Islet precursor cell (in vitro differentiated cells): ENCODE measurements at regions not wholly inside any gene's neighbourhood (a gene's known extent, or its start where the extent isn't known, plus 50 kb on each side); places are given as distances from the start of the nearest gene placed in this dataset.
A peak's percentile ranks its signal among the peaks of the same experiment; 100 is the strongest.

Experiments
- DNase-seq: peaks from one replicate; pipeline ENCODE4 v3.0.0-alpha.2; 2018

DNA sequence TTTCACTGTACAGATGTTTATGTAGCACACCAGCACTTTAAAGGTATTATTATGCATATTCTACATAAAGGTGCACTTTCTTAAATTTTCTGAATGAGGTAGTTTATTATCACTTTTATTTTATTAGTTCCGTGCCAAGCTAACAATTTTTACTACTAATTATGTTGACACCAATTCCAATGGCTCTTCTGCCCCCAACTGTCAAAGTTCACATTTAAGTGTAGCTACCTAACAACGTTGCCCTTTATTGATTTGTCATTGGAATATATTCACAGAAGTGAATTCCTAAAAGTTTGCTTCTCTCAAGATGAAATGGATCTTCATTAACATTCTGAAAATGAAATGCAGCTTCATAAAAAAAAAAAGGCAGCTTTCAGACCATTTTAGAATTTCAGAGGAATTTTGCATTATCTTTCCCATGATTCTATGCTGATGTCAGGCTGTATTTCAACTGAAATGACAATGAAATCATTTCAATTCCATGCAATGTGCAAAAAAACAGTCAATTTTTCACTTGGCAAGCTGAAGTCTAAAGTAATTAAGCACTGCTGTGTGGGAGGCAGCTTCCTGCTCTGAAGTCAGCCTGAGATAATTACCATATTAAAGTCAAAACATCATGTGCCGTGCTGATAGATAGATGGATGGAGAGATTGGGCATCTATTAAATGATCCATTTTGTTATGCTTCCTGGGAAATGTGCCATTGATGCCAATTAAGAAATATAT lies 229.2 kb downstream of the TTLL7 start:
- no peak for DNase-seq

DNA sequence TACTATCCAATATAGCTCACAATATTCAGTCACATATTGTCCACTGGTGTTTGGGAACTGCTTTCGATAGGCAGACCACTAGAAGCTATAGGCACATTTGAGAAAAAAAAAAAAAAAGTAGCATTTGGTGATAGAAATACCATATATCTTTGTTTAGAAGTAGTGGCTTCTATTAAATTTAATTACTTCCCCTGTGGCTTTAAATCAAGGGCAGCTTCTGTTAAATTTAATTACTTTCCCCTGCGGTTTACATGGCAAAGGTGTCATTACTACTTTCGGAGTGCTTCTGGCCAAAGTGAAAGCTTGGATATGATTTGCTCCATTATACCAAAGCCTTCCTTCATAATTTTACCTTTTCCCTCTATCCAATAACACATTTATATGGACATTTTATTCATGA lies 229.9 kb downstream of the TTLL7 start:
- DNase-seq, result no peak

DNA sequence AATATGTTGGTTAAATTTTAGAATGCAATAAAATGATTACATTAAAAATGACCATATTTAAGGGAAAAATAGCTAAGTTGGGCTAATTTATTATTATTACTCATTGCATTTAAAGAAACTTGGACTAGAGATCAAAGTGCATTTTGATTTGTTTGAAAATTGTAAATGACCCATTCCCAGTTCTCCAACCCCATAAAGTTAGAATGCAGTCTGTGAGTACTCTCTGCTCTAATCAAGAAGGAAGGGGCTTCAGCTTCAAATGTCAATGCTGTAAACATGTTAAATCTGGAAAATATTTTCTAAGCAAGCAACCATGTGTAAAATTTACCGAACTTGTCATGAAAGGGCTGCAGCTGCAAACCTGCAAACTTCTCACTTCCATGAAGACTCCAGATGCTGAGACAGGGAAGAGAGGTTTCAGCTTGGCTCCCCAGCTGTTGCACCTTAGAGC lies 232.7 kb downstream of the TTLL7 start:
- DNase-seq, result no peak

DNA sequence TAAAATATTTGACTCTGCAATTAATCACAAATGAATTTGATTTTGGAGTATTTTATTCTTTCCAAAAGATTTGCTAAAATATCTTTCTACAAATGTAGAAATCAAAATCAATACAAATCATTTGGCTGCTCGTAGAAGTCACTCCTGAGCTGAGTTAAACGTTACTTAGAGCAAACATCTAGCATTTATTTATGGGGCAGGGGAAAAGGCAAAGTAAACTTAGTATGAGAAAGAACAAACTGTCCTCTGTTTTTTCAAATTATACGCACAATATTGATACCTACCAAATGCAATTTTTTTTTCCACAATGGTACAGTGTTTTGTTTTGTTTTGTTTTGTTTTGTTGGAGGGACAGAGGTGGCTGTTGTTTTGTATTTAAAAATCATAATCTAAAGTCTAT lies 233.8 kb downstream of the TTLL7 start:
- no peak for DNase-seq

DNA sequence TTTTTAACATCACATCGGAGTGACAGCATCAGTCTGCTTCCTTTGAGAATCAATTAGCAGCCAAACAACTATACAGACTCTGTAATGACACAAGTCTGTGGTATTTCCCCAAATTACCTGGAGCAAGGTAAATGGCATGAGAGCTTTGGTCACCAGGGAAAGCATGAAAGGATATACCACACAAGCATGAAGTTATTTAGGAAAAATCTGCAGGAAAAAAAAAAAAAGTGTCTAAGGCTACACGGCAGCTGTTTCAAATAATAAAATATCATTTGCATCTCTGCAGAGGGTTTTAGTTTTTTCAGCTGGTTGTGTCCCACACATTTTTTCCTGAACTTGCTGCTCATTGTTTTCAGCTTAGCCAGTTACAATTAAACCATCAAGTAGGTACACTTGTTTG lies 234.7 kb downstream of the TTLL7 start:
- DNase-seq, result peak; percentile 80

DNA sequence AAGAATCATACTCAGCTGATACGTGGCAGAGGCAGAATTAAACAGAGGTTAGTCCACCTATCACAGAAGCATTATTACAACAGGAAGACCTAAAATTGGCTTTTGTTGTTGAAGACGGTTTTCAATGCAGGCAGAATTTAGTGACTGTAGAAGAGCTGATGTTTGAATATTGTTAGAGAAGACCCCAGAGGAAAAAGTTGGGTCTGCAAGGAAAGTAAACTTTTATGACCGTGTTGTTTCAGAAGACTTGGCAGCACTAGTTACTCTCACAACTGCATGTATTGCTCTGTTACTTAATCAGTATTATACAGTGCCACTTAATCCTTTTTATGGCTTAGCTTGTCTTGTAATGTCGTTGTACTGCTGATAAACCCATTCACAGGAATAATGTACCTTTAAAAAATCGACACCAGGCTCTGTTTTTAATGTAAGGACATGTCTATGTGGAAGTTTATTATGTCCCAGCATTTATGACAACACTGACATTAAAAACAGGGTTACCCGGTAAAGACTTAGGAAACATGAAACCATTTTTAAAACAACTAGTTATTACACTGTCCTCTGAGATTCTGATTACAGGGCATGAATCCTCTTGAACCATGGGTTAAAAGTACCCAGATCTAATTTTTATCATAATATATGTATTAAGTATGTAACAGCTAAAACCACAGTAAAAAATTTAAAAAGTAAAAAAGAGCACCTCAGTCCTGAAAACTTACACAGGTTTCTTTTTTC lies 235.4 kb downstream of the TTLL7 start:
- DNase-seq, result no peak

DNA sequence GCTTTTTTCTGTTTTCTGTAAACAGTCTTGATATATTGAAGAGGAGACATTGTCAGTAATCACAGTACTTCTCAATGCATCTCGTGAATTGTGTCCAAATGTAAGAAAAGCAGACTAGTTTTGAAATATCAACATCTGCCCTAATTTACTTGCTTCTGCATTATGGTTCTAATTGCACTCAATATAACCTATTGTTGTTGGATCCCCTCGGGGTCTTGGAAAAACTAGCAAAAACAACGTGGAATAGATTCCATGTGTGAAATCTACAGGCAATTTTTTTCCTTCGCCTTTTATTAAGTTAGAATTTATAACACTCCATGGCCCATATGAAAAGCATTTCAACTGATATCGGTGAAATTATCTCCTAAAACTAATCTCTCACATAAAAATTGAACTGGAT lies 236.5 kb downstream of the TTLL7 start:
- DNase-seq, result no peak

DNA sequence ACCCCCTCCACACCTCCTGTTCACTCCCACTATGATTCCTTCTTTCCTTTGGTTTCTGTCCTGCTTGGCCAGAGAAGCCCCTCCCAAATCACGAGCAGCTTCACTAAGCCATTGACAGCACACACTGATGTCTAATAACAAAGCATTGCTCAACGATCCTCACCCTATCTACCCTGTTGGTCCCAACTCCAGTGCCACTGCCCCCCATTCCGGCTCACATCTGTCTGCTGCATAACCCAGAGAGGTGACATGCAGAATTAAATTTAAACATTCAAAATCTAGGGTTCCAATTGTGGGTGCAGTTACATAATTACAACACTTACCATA lies 236.9 kb downstream of the TTLL7 start:
- DNase-seq, result no peak

DNA sequence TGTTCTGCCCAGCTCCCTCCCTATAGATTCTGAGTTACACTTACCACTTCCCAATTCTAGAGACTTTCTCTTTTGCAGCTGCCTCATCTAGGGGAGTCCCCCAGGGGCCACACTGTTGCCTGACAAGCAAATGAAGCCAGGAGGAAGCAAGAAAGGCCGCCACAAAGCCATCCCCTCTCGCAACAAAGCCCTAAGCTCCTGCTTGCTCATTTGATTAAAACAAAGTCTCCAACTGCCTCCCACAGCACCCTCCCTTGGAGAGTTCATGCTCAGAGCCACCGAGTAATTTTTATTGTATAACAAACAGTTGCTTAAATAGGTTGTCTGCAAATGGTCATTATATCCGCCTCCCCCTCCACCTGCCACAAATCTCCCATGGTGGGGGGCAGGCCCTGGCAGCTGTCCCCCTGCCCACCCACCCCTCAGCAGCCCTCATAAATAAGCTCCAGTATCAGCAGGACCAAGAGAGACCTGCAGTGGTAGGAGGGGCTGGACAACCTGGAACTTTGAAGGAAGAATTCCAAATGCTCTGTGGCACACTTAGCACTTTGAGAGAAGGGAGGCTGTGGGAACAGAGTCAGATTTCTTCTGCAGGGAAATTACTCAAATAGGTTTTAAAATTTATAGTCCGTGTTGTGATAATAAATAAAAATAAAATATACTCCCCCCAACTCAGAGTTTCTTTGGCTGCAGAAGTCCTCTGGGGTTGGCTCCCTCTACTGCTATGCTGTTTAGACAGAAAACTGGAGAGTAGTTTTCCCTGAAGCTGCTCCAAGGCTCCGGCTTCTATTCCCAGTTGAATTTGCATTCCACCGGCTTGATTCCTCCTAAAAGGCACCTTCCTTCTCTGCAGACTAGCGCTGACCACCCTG lies 237.5 kb downstream of the TTLL7 start:
- DNase-seq, result no peak

DNA sequence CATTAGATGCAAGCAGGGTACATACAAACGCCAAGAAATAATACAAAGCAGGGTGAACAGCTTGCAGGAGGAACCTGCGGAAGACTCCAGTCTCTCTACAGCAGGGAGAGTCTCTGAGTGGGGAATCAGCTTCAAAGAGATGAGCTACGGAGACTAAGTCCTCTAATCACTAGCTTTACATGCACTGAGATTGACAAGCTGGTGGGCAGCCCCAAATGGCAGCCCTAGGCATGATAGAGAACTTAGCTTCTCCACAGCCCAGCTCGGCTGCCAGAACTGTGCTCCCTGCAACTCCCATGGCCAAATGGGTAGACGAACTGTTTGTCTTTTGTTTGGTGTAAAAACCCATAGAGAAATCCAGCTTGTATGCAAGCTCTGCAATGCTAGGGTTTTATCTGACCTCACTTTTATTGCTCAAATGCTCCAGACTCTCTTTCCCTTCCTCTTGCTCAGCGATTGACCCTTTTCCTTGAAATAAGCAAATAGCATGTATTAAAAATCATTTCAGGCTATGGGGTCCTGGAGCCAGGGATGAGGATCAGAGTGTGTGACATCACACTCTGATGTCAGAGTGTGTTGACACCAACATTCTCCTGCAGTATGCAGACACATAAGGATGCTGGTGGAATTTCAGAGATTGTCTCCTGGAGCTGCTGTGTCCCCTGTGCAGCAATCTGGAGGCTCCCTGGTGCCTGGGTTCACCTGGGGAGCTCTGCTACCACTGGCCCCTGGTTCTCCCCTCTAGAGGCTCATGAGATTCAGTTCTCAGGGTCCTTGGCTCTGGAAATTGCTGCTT lies 238.5 kb downstream of the TTLL7 start:
- no peak for DNase-seq

DNA sequence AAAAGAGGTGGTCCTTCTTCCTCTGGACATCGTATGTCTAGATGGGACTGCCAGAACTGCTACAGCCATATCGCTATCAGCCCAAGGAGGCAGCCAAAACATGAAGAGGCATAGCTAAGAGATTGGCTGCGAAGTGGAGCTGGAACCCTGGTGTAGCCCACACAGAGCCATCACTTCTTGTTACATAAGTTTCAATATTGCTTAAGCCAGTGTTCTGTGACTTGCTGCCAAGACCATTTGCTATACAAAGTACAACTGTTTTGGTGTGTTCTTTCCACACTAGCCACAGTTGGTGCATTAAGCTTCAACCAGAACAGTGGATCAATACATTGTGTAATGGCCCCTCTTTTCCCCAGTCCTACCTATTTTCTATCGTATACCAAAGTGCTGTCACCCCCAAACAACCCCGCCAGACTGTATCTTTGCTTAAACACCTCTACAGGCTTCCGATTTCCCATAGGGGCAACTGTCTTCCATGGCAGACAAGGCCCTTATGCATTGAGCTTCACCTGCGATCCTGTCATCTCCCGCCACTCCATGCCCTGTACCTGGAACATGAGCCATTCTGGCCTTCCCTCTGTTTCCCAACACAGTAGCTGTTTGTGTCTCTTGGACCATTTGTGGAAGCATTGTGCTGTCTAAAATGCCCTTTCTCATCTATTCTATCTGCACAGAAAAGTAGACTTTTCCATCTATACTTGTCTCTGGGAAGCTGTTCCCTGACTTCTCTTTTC lies 241.8 kb downstream of the TTLL7 start:
- no peak for DNase-seq

DNA sequence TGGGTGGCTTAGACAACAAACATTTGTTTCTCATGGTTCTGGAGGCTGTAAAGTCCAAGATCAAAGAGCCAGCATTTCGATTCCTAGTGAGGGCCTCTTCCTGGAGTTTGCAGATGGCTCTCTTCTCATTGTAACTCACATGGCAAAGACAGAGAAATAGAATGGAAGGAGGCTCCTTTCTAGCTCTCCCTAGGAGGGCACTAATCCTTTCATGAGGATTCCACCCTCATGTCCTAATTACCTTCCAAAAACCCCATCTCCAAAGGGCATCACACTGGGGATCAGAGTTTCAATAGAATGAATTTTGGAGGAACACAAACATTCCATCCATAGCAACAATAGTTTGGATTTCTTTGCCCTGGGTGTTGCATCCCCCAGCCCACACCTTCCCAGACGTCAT lies 247.3 kb downstream of the TTLL7 start:
- no peak for DNase-seq

DNA sequence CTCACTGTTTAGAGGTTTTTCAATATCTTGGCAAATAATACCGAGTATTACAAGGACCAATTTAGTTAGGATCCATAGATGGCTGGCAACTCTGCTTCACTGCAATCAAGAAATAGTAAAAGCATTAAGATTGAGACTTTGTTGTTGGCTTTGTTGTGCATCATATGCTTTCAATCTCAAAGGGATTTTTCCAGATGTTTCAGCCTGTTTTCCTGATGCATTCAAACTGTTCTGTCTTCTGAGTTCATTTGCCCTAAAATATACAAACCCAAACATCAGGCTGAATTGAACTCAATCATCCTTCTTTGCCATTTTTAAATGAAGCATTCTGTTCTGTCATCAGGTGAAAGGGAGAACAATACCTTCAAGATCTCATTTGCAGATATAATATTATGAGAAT lies 248.7 kb downstream of the TTLL7 start:
- DNase-seq, result no peak

DNA sequence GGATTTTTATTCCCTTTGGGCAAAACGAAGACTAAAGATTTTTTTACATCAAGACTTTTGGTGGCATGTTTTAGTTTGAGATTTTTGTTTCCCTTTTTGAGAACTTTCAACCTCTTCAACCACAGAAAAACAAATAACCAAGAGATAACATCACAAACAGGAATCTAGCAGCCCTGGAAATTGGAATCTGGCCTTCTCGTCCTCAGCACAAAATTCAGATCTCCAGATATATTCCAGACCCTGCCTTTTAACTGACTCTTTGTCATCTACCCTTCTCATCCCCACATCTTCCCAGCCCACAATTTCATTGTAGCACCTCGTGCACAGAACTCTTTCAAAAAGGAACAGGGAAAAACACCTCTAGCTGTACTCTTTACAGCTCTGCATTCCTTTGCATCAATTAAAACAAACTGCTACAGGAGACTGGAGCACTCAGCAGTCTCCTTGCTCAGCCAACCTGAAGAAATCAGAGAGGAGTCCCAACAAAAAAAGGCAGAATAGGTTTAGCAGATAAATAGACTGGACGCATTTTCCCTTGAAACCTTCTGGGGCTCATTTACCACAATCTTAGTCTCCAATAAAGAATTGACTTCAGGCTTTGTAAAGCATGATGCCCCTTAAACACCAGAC lies 251.0 kb downstream of the TTLL7 start:
- DNase-seq, result peak; percentile 74

DNA sequence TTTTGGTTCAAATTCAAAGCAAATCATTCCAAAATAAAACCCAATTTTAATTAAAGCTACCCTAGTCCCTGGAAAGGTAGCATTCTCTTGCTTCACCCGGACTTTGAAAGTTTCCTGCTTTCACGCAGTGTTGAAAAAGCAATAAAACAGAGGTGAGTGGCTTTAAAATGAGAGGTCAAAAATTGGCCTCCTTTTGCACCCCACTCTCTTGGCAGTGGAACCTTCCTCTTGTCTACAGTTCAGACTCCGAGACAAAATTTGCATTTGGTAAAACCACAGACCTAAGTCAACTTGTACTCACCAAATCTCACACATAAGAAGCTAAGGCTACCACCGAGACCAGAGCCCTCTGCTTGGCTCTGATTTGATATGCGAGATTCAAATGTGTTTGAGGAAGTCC lies 252.7 kb downstream of the TTLL7 start:
- DNase-seq, result no peak

DNA sequence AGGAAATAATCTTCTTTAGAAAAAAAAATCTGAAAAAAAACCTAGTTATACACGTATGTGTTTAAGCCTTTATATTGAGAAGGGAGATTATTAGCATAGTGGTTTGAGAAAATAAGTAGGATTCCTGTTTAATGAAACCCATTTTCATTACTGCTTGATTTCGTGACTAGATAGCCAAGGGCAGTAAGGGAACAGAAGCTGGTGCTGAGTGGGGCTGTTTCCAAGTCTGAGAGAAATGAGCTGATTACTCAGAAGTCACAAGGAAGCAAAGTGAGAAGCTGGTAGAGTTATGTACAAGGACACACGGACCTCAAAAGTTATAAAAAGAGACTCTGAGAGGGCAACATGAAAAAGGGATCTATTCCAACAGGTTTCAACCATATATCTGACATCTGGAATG lies 256.5 kb downstream of the TTLL7 start:
- DNase-seq, result no peak

DNA sequence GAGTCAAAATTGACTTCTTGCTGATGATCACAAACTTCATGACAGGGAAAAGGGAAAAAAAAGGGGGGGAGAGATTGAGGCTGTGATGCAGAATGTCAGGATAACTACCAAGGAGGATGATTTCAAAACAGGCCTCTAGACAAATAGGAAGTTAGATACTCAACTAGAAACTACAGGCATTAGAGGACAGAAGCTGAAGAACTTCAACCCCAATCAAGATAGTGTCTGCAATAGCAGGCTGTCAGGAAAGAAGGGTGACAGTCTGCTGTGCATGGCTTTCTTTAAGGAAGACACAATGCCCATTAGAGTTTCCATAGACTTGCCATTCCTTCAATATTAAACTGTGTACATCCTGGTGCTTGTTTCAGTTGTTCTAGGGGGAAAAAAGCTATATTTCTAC lies 257.2 kb downstream of the TTLL7 start:
- DNase-seq, result no peak

DNA sequence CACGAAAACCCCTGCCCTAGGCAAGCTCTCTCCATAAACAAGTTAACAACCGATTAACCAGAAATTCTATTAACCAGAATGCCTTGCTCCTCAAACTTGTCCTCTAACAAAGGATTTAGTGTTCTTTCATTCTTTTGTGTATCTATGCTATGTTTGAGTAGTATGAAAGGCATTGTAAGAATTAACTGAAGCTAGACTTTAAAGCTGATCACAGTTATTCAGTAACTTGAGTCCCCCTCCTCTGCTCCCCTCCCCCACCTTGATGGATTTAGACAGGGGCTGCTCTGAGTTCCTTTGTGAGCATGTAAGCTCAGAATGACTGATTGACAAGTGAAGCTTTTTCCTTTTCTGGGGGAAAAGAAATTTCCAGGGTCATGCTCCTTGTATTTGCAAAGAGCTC lies 257.6 kb downstream of the TTLL7 start:
- DNase-seq, result peak; percentile 82

DNA sequence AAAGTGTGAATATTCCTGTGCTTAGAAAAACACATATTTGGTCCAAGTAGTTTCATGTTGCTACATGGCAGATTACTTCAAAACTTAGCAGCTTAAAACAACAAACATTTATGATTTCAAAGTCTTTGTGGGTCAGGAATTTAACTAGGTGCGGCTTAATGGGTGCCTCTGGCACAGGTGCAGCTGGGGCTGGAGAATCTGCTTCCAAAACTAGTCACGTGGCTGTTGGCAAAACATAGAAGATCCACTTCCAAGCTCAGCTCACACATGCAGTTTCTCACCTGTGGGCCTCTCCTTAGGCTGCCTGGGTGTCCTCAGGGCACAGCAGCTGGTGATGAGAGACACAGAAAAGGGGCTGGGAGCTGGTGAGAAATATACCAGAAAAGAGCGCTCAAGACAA lies 263.4 kb downstream of the TTLL7 start:
- DNase-seq, result no peak

DNA sequence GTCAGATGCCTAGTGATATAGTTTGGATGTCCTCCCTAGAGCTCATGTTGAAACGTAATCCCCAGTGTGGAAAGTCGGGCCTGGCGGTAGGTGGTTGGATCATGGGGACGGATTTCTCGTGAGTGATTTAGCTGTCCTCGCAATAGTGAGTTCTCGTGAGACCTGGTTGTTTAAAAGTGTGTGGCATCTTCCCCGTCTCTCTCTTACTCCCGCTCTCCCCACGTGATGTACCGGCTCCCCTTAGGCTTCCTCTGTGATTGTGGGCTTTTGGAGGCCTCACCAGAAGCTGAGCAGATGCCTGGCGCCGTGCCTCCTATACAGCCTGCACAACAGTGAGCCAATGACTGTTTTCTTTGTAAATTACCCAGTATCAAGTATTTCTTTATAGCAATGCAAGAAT lies 264.5 kb downstream of the TTLL7 start:
- no peak for DNase-seq

DNA sequence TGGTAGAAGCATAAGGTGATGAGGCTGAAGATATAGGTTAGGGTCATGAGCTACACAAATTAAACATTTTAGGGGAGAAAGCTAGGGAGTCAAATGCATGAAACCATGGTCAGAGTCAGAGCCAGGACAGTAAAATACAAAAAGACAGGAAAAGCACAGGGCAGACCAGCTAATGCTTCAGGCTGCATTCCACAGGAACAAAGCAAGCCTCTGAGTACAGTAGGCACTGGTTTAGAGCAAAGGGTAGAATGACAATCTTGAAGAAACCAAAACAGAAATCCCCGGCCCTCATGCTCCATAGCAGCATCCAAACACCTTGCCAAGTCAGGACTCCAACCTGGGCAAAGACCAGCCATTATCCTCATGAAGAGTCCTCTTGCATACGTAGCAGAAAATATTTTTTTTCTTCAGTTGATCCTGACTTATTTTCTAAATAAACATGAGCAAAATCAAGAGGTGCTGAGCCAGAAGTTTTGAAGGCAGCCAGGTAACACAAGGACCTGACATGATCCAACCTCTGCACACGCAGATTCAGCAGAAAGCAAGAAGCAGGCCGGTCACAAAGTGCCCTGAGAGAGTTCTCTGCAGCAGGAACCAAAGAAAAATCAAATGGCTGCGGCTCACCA lies 273.1 kb downstream of the TTLL7 start:
- DNase-seq, result peak; percentile 70
